Endothelial cell (in vitro differentiated cells): ENCODE measurements at regions not wholly inside any gene's neighbourhood (a gene's known extent, or its start where the extent isn't known, plus 50 kb on each side); places are given as distances from the start of the nearest gene placed in this dataset.
A peak's percentile ranks its signal among the peaks of the same experiment; 100 is the strongest.

ENCODE experiments used
- DNase-seq: peaks from one replicate; pipeline ENCODE4 v3.0.0; 2021; ENCODE audit warnings: low spot score
- H3K27ac Mint-ChIP-seq: one replicate; pipeline ENCODE4 v1.8.0; 2021; ENCODE audit warnings: mixed read lengths, inconsistent platforms; ENCODE audit not compliant: unreplicated experiment
- H3K27me3 Mint-ChIP-seq: one replicate; pipeline ENCODE4 v1.8.0; 2021; ENCODE audit warnings: mild to moderate bottlenecking, moderate library complexity, mixed read lengths, inconsistent platforms; ENCODE audit not compliant: unreplicated experiment
- H3K36me3 Mint-ChIP-seq: one replicate; pipeline ENCODE4 v1.8.0; 2021; ENCODE audit warnings: mild to moderate bottlenecking, low read depth, mixed read lengths, inconsistent platforms; ENCODE audit not compliant: unreplicated experiment
- H3K4me1 Mint-ChIP-seq: one replicate; pipeline ENCODE4 v1.8.0; 2021; ENCODE audit warnings: mild to moderate bottlenecking, mixed read lengths, inconsistent platforms; ENCODE audit not compliant: unreplicated experiment
- H3K4me3 Mint-ChIP-seq: one replicate; pipeline ENCODE4 v1.8.0; 2021; ENCODE audit warnings: mild to moderate bottlenecking, mixed read lengths, inconsistent platforms; ENCODE audit not compliant: unreplicated experiment
- H3K9me3 Mint-ChIP-seq: one replicate; pipeline ENCODE4 v1.8.0; 2021; ENCODE audit warnings: mixed read lengths, inconsistent platforms; ENCODE audit not compliant: unreplicated experiment
- CTCF ChIP-seq: fragments of 200-600 bp; sonication (generic); IDR thresholded peaks from one replicate; pipeline ENCODE4 v1.5.0; 2021; ENCODE audit warnings: antibody characterized with exemption; ENCODE audit not compliant: unreplicated experiment

- Mint-ChIP-seq H3K27me3 (no peaks in the 10 kb centered on the region), H3K4me1 (peaks cover 7% of the 10 kb centered on the region), H3K4me3 (no peak overlapping the region), H3K27ac (no peak overlapping the region), H3K9me3 (no peaks in the 10 kb centered on the region), H3K36me3 (no peaks in the 10 kb centered on the region)
- no peak for TF ChIP-seq CTCF
- DNase-seq = no peak
Measured at GRCh38 chr2:236823963-236824362, 254.3 kb downstream of the ACKR3 start.

GRCh38 chr2:236824836-236825235 is 255.2 kb downstream of the ACKR3 start:
- no peak for TF ChIP-seq CTCF
- Mint-ChIP-seq H3K4me3 (no peak overlapping the region), H3K9me3 (no peaks in the 10 kb centered on the region), H3K4me1 (peaks cover 7% of the 10 kb centered on the region), H3K36me3 (no peaks in the 10 kb centered on the region), H3K27me3 (no peaks in the 10 kb centered on the region), H3K27ac (no peak overlapping the region)
- no peak for DNase-seq

- no peak overlapping the region for H3K4me3 Mint-ChIP-seq
- H3K9me3 Mint-ChIP-seq = no peaks in the 10 kb centered on the region
- no peak for DNase-seq
- H3K27ac Mint-ChIP-seq = peak overlapping the region; percentile 36
- no peaks in the 10 kb centered on the region for H3K36me3 Mint-ChIP-seq
- no peak for TF ChIP-seq CTCF
- no peaks in the 10 kb centered on the region for H3K27me3 Mint-ChIP-seq
- peaks cover 7% of the 10 kb centered on the region for H3K4me1 Mint-ChIP-seq
Measured at GRCh38 chr2:236825989-236826510, 256.4 kb downstream of the ACKR3 start.

GRCh38 chr2:236826606-236827156 is 257.1 kb downstream of the ACKR3 start:
- H3K4me1 Mint-ChIP-seq = peaks cover 7% of the 10 kb centered on the region
- no peaks in the 10 kb centered on the region for H3K9me3 Mint-ChIP-seq
- peak overlapping the region; percentile 36 for H3K27ac Mint-ChIP-seq
- no peak overlapping the region for H3K4me3 Mint-ChIP-seq
- no peak for DNase-seq
- TF ChIP-seq CTCF = no peak
- H3K36me3 Mint-ChIP-seq = no peaks in the 10 kb centered on the region
- no peaks in the 10 kb centered on the region for H3K27me3 Mint-ChIP-seq

GRCh38 chr2:236827997-236828396 is 257.7 kb upstream of the COPS8 start:
- peaks cover 7% of the 10 kb centered on the region for H3K4me1 Mint-ChIP-seq
- H3K27ac Mint-ChIP-seq = no peak overlapping the region
- H3K36me3 Mint-ChIP-seq = no peaks in the 10 kb centered on the region
- TF ChIP-seq CTCF = no peak
- no peak for DNase-seq
- no peak overlapping the region for H3K4me3 Mint-ChIP-seq
- no peaks in the 10 kb centered on the region for H3K9me3 Mint-ChIP-seq
- no peaks in the 10 kb centered on the region for H3K27me3 Mint-ChIP-seq
